ENCODE measurements at regions not wholly inside any gene's neighbourhood (a gene's known extent, or its start where the extent isn't known, plus 50 kb on each side); places are given as distances from the start of the nearest gene placed in this dataset.

DNA sequence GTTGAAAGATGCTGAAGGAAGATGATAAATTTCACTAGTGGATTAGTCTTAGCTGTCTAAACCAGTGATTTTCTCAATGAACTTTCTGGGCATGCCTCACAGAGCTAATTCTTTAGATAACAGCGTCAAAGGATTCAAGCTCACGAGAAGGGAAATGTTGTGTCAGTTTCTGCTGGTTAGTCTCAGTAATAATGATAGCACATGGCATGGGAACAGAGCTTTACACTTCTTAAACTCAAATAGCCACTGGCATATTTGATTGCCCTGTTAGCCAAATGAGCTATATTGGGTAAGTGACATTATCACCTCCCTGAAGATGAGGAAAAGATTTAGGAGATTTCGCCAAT, 139.3 kb upstream of the NR3C1 start:
- Mint-ChIP-seq H3K4me1 (no peaks in the 10 kb centered on the region), H3K4me3 (no peak overlapping the region), H3K9me3 (peaks cover 4 to 15% (median 11%) of the 10 kb centered on the region in 7 donors), H3K36me3 (no peaks in the 10 kb centered on the region), H3K27ac (no peak overlapping the region), H3K27me3 (ENCODE audit: low read depth in 3 of 3) (peaks cover 0 to 3% (median 0%) of the 10 kb centered on the region in 3 donors)
- Histone ChIP-seq H3K4me3 (replicated peaks in 1 of 3; ENCODE audit: low read depth in 2 of 3, low read length in 3 of 3) (no peak overlapping the region), H3K27me3 (ENCODE audit: control insufficient read depth in 2 of 2, insufficient read depth in 2 of 2, low read length in 2 of 2) (no peaks in the 10 kb centered on the region), H3K9ac (ENCODE audit: insufficient read depth, low read length, poor library complexity, severe bottlenecking) (no peak overlapping the region), H3K36me3 (replicated peaks in 1 of 2; ENCODE audit: control insufficient read depth in 1 of 2, insufficient read depth in 2 of 2, low read length in 2 of 2) (no peaks in the 10 kb centered on the region), H3K27ac (ENCODE audit: low read depth in 1 of 2, low read length in 2 of 2) (no peak overlapping the region), H3K79me2 (ENCODE audit: insufficient read depth, low read length) (no peaks in the 10 kb centered on the region), H3K4me1 (ENCODE audit: control insufficient read depth in 1 of 2, insufficient read depth in 2 of 2, low read length in 2 of 2) (no peaks in the 10 kb centered on the region), H3K4me2 (replicated peaks; ENCODE audit: extremely low read depth, low read length, poor library complexity, severe bottlenecking) (no peak overlapping the region), H3K9me3 (replicated peaks in 1 of 2; ENCODE audit: control insufficient read depth in 1 of 2, insufficient read depth in 1 of 2, low read length in 2 of 2) (peaks cover 6 to 11% of the 10 kb centered on the region in 2 donors), H2AFZ (ENCODE audit: insufficient read depth, low read depth, low read length, poor library complexity, severe bottlenecking) (no peak overlapping the region), H4K20me1 (ENCODE audit: insufficient read depth, low read length) (no peaks in the 10 kb centered on the region)
- TF ChIP-seq, protein P1, sequence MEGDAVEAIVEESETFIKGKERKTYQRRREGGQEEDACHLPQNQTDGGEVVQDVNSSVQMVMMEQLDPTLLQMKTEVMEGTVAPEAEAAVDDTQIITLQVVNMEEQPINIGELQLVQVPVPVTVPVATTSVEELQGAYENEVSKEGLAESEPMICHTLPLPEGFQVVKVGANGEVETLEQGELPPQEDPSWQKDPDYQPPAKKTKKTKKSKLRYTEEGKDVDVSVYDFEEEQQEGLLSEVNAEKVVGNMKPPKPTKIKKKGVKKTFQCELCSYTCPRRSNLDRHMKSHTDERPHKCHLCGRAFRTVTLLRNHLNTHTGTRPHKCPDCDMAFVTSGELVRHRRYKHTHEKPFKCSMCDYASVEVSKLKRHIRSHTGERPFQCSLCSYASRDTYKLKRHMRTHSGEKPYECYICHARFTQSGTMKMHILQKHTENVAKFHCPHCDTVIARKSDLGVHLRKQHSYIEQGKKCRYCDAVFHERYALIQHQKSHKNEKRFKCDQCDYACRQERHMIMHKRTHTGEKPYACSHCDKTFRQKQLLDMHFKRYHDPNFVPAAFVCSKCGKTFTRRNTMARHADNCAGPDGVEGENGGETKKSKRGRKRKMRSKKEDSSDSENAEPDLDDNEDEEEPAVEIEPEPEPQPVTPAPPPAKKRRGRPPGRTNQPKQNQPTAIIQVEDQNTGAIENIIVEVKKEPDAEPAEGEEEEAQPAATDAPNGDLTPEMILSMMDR (IDR thresholded peaks at IDR 0.05): no peak
- intact Hi-C loops (cut with micrococcal nuclease): no loop called here
- whole genome bisulfite sequencing (ENCODE audit: insufficient coverage): no CpG with 5 or more reads among the region's 3 CpGs
- DNase-seq: no peak

DNA sequence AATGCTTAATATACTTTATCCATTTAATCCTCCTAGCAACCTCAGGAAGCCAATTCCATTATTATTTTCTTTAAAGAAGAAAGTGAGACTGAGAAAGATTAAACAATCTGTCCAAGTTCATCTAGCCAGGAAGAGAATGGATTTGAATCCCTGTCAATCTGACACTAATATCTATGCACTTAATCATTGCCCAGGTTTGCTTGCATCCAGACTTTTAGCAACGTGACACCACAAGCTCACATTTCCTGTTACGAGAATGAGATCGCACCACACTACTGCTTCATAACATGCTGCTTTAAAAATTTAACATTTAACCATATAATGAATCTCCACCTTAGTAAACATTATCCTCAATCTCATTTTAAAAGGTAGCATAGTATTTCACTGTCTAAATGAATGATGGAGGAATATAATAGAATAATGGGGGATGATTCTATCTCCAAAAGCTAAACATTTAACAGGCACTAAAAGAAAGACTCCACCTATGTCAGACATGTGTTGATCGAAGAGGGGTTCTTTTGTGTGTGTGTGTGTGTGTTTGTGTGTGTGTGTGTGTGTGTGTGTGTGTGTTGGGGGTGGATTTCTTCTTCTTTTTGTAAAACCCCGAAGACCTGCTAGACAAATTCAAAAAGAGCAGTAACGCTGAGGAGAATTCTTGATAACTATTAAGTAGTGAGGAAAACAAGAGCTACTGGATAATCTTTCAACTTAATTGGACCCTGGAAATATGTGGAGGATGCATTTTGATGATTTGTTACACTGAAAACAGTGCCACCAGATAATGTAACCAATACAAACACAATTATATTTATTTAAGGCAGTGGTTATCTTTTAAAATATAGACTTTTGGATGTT, 138.7 kb upstream of the NR3C1 start:
- Mint-ChIP-seq H3K27me3 (ENCODE audit: low read depth in 3 of 3) (peaks cover 0 to 3% (median 0%) of the 10 kb centered on the region in 3 donors), H3K4me1 (no peaks in the 10 kb centered on the region), H3K27ac (no peak overlapping the region), H3K4me3 (no peak overlapping the region), H3K9me3 (peaks cover 3 to 13% (median 8%) of the 10 kb centered on the region in 7 donors), H3K36me3 (no peaks in the 10 kb centered on the region)
- Histone ChIP-seq H2AFZ (ENCODE audit: insufficient read depth, low read depth, low read length, poor library complexity, severe bottlenecking) (no peak overlapping the region), H3K4me1 (ENCODE audit: control insufficient read depth in 1 of 2, insufficient read depth in 2 of 2, low read length in 2 of 2) (no peaks in the 10 kb centered on the region), H3K4me3 (replicated peaks in 1 of 3; ENCODE audit: low read depth in 2 of 3, low read length in 3 of 3) (no peak overlapping the region), H3K36me3 (replicated peaks in 1 of 2; ENCODE audit: control insufficient read depth in 1 of 2, insufficient read depth in 2 of 2, low read length in 2 of 2) (no peaks in the 10 kb centered on the region), H3K79me2 (ENCODE audit: insufficient read depth, low read length) (no peaks in the 10 kb centered on the region), H3K27ac (ENCODE audit: low read depth in 1 of 2, low read length in 2 of 2) (no peak overlapping the region), H3K4me2 (replicated peaks; ENCODE audit: extremely low read depth, low read length, poor library complexity, severe bottlenecking) (no peak overlapping the region), H3K27me3 (ENCODE audit: control insufficient read depth in 2 of 2, insufficient read depth in 2 of 2, low read length in 2 of 2) (no peaks in the 10 kb centered on the region), H3K9me3 (replicated peaks in 1 of 2; ENCODE audit: control insufficient read depth in 1 of 2, insufficient read depth in 1 of 2, low read length in 2 of 2) (peaks cover 6 to 11% of the 10 kb centered on the region in 2 donors), H3K9ac (ENCODE audit: insufficient read depth, low read length, poor library complexity, severe bottlenecking) (no peak overlapping the region), H4K20me1 (ENCODE audit: insufficient read depth, low read length) (no peaks in the 10 kb centered on the region)
- DNase-seq: no peak
- intact Hi-C loops (cut with micrococcal nuclease): no loop called here
- TF ChIP-seq, protein P1 (IDR thresholded peaks at IDR 0.05): no peak
- no CpG with 5 or more reads among the region's 6 CpGs for WGBS (ENCODE audit: insufficient coverage)
